ENCODE measurements at regions not wholly inside any gene's neighbourhood (a gene's known extent, or its start where the extent isn't known, plus 50 kb on each side); places are given as distances from the start of the nearest gene placed in this dataset.
"Not testable (repeated sequence)": the region's sequence is repeated elsewhere in the genome, so short reads cannot be mapped to it uniquely, and the experiment has no call there.

GRCh38 chr4:11074581-11075241 lies 354.0 kb downstream of the HS3ST1 start:
- H3K4me3 ChIP-seq (ENCODE audit: low read depth, low read length), result no peak overlapping the region
- no peak for DNase-seq (ENCODE audit: low read depth)
- no peak for TF ChIP-seq CTCF (conservative IDR thresholded peaks at IDR 0.05; ENCODE audit: low read depth, low read length)

- H3K4me3 ChIP-seq (ENCODE audit: low read depth, low read length), result no peak overlapping the region
- TF ChIP-seq CTCF (conservative IDR thresholded peaks at IDR 0.05; ENCODE audit: low read depth, low read length), result no peak
- DNase-seq (ENCODE audit: low read depth), result peak; percentile 45
These were observed 355.1 kb downstream of the HS3ST1 start for GRCh38 chr4:11073621-11074051.

- no peak for DNase-seq (ENCODE audit: low read depth)
- TF ChIP-seq CTCF (conservative IDR thresholded peaks at IDR 0.05; ENCODE audit: low read depth, low read length), result no peak
- no peak overlapping the region for H3K4me3 ChIP-seq (ENCODE audit: low read depth, low read length)
These were observed 355.7 kb downstream of the HS3ST1 start for GRCh38 chr4:11072999-11073398.

- no peak overlapping the region for H3K4me3 ChIP-seq (ENCODE audit: low read depth, low read length)
- no peak for DNase-seq (ENCODE audit: low read depth)
- no peak for TF ChIP-seq CTCF (conservative IDR thresholded peaks at IDR 0.05; ENCODE audit: low read depth, low read length)
These were observed 356.2 kb downstream of the HS3ST1 start for GRCh38 chr4:11072463-11072862.

- no peak for DNase-seq (ENCODE audit: low read depth)
- H3K4me3 ChIP-seq (ENCODE audit: low read depth, low read length), result no peak overlapping the region
- TF ChIP-seq CTCF (conservative IDR thresholded peaks at IDR 0.05; ENCODE audit: low read depth, low read length), result no peak
These were observed 357.9 kb downstream of the HS3ST1 start for GRCh38 chr4:11070813-11071212.

GRCh38 chr4:11069581-11070211 lies 359.0 kb downstream of the HS3ST1 start:
- TF ChIP-seq CTCF (conservative IDR thresholded peaks at IDR 0.05; ENCODE audit: low read depth, low read length), result no peak
- no peak for DNase-seq (ENCODE audit: low read depth)
- H3K4me3 ChIP-seq (ENCODE audit: low read depth, low read length), result no peak overlapping the region

GRCh38 chr4:11069083-11069482 lies 359.6 kb downstream of the HS3ST1 start:
- DNase-seq (ENCODE audit: low read depth), result no peak
- H3K4me3 ChIP-seq (ENCODE audit: low read depth, low read length), result no peak overlapping the region
- no peak for TF ChIP-seq CTCF (conservative IDR thresholded peaks at IDR 0.05; ENCODE audit: low read depth, low read length)

- DNase-seq (ENCODE audit: low read depth); H3K4me3 ChIP-seq (ENCODE audit: low read depth, low read length): not testable (repeated sequence)
These were observed 362.1 kb downstream of the HS3ST1 start for GRCh38 chr4:11066584-11066983.

GRCh38 chr4:11060637-11061036 lies 368.1 kb downstream of the HS3ST1 start:
- not testable (repeated sequence) for DNase-seq (ENCODE audit: low read depth); H3K4me3 ChIP-seq (ENCODE audit: low read depth, low read length)

GRCh38 chr4:11054937-11055336 lies 370.4 kb upstream of the CLNK start:
- H3K4me3 ChIP-seq (ENCODE audit: low read depth, low read length); DNase-seq (ENCODE audit: low read depth): not testable (repeated sequence)

Measured in choroid plexus epithelial cell (primary cell).